Pancreas (tissue), 10 donors: ENCODE measurements at regions not wholly inside any gene's neighbourhood (a gene's known extent, or its start where the extent isn't known, plus 50 kb on each side); places are given as distances from the start of the nearest gene placed in this dataset.

Experiments used
- ATAC-seq, 4 donors: fragments of 200-7000 bp; cut with Tn5 transposase; one replicate each; pipeline versions ENCODE4 v1.8.0 to v1.9.1; 2020; ENCODE audit warnings: mild to moderate bottlenecking in 4 of 4, moderate library complexity in 4 of 4
- DNase-seq, 6 donors: peaks; one replicate each; pipeline ENCODE4 v3.0.0-alpha.2; 2020
- FAIRE-seq: peaks from 2 replicates; lab custom pipeline; 2012; peaks lifted over from hg19 to GRCh38; lab: Jason Lieb, UNC
- H3K27ac ChIP-seq, 4 donors: fragments of 200-600 bp; sonication (generic); 1 replicate in 3 of 4; 2 replicates in 1 of 4; pipeline versions ENCODE4 v1.5.0 to v1.8.0; 2020
- H3K27me3 ChIP-seq, 4 donors: fragments of 200-600 bp; one replicate each; pipeline ENCODE4 v1.8.0; 2021
- H3K36me3 ChIP-seq, 3 donors: fragments of 200-600 bp; sonication (generic) in 1 of 3; one replicate each; pipeline versions ENCODE4 v1.5.0 to v1.8.0; 2020 to 2021
- H3K4me1 ChIP-seq, 3 donors: fragments of 200-600 bp; one replicate each; pipeline ENCODE4 v1.8.0; 2021
- H3K4me3 ChIP-seq, 4 donors: fragments of 200-600 bp; sonication (generic) in 2 of 4; one replicate each; pipeline versions ENCODE4 v1.5.0 to v1.8.0; 2020 to 2021
- H3K9me3 ChIP-seq, 4 donors: fragments of 200-600 bp; one replicate each; pipeline ENCODE4 v1.8.0; 2021
- CTCF ChIP-seq, 4 donors: fragments of 200-600 bp; sonication (generic) in 3 of 4; IDR thresholded peaks; one replicate each; pipeline versions ENCODE4 v1.5.0 to v1.8.0; 2021; ENCODE audit warnings: antibody characterized with exemption in 4 of 4
- WGBS, 2 donors: extraction: QIAGEN DNeasy Blood & Tissue Kit; methylation state at CpG; one replicate each; pipeline ENCODE4 v1.1.7; 2013; 5-methylcytosine and 5-hydroxymethylcytosine counted together
- intact Hi-C, 3 donors: fragments of 100-400 bp; cut with DNase I; formaldehyde crosslinking; loops; one replicate each; pipeline versions ENCODE4 v1.11.1 to v1.14.2; 2022
- donor health status: healthy with polysubstance abuse.
- donor health status: DM: no; HTN: no; CAD: no; lungs with moderate emphysema.
- donor health status: DM: no; HTN: no; CAD: no.
- donor health status: control.
- donor health status: control.
- donor health status: Bipolar disorder and iron deficiency.
- donor health status: DM: yes; HTN: yes; CAD: no.
- donor health status: DM: no; HTN: no; CAD: no.
- donor health status: DM: no; HTN: no; CAD: no.
- donor health status: DM: yes; HTN: yes; CAD: no.

- H3K4me3 ChIP-seq = no peak overlapping the region
- no peak for FAIRE-seq
These were observed 351.2 kb downstream of the SH3GL2 start for GRCh38 chr9:17930071-17930470.

GRCh38 chr9:17936365-17936764 is 357.5 kb downstream of the SH3GL2 start:
- no peaks in the 10 kb centered on the region for H3K27me3 ChIP-seq
- H3K4me3 ChIP-seq = no peak overlapping the region
- no peak overlapping the region for H3K27ac ChIP-seq
- no peak for ATAC-seq
- intact Hi-C loops = no loop called here
- H3K9me3 ChIP-seq = no peaks in the 10 kb centered on the region
- DNase-seq = no peak
- TF ChIP-seq CTCF (IDR thresholded peaks at IDR 0.05) = no peak
- H3K36me3 ChIP-seq = no peaks in the 10 kb centered on the region
- H3K4me1 ChIP-seq = no peaks in the 10 kb centered on the region
- FAIRE-seq = no peak
- 73 to 75% methylated on average over 7 of the region's 7 CpGs for WGBS, 2 donors

More at GRCh38 chr9:17930071-17930470, 351.2 kb downstream of the SH3GL2 start:
- H3K36me3 ChIP-seq = no peaks in the 10 kb centered on the region
- H3K4me1 ChIP-seq = no peaks in the 10 kb centered on the region
- no peaks in the 10 kb centered on the region for H3K27me3 ChIP-seq
- 37 to 49% methylated on average over 5 of the region's 5 CpGs for WGBS, 2 donors
- H3K9me3 ChIP-seq = no peaks in the 10 kb centered on the region
- H3K27ac ChIP-seq = no peak overlapping the region
- DNase-seq (no peak), ATAC-seq (no peak)
- intact Hi-C loops = no loop called here
- TF ChIP-seq CTCF (IDR thresholded peaks at IDR 0.05) = no peak

GRCh38 chr9:17938035-17938655 is 359.3 kb downstream of the SH3GL2 start:
- Histone ChIP-seq H3K9me3 (no peaks in the 10 kb centered on the region), H3K4me1 (no peaks in the 10 kb centered on the region), H3K27me3 (no peaks in the 10 kb centered on the region), H3K4me3 (no peak overlapping the region), H3K27ac (no peak overlapping the region), H3K36me3 (no peaks in the 10 kb centered on the region)
- ATAC-seq (no peak), DNase-seq (no peak), FAIRE-seq (no peak)
- intact Hi-C loops = no loop called here
- 49 to 59% methylated on average over 8 of the region's 8 CpGs for WGBS, 2 donors
- TF ChIP-seq CTCF (IDR thresholded peaks at IDR 0.05) = no peak

GRCh38 chr9:17942498-17942897 is 363.6 kb downstream of the SH3GL2 start:
- no peaks in the 10 kb centered on the region for H3K36me3 ChIP-seq
- DNase-seq (no peak), FAIRE-seq (no peak), ATAC-seq (no peak)
- no peaks in the 10 kb centered on the region for H3K4me1 ChIP-seq
- TF ChIP-seq CTCF (IDR thresholded peaks at IDR 0.05) = no peak
- intact Hi-C loops = loop anchor here in 1 of 3 donors (10.0 kb wide), 1 partner anchor 62 kb away; no protein-coding TSS in a partner anchor
- H3K4me3 ChIP-seq = no peak overlapping the region
- WGBS, 2 donors = 70 to 71% methylated on average over 1 of the region's 1 CpG
- H3K27me3 ChIP-seq = no peaks in the 10 kb centered on the region
- H3K27ac ChIP-seq = no peak overlapping the region
- H3K9me3 ChIP-seq = no peaks in the 10 kb centered on the region

- ATAC-seq (no peak), FAIRE-seq (no peak), DNase-seq (no peak)
- TF ChIP-seq CTCF (IDR thresholded peaks at IDR 0.05) = no peak
- Histone ChIP-seq H3K27me3 (no peaks in the 10 kb centered on the region), H3K4me1 (no peaks in the 10 kb centered on the region), H3K9me3 (no peaks in the 10 kb centered on the region), H3K27ac (no peak overlapping the region), H3K36me3 (no peaks in the 10 kb centered on the region), H3K4me3 (no peak overlapping the region)
- intact Hi-C loops = no loop called here
- WGBS, 2 donors = 33 to 50% methylated on average over 2 of the region's 2 CpGs
These were observed 376.5 kb downstream of the SH3GL2 start for GRCh38 chr9:17955409-17955808.
